Erythroblast (primary cell): ENCODE measurements at regions not wholly inside any gene's neighbourhood (a gene's known extent, or its start where the extent isn't known, plus 50 kb on each side); places are given as distances from the start of the nearest gene placed in this dataset.

ENCODE experiments used
- GATA1 ChIP-seq: IDR thresholded peaks from 2 replicates; pipeline ENCODE4 v1.6.1; 2011; ENCODE audit warnings: low read depth, mild to moderate bottlenecking, control low read depth, low read length, moderate library complexity
- POLR2A ChIP-seq: IDR thresholded peaks from 2 replicates; pipeline ENCODE4 v1.6.1; 2011; ENCODE audit warnings: mild to moderate bottlenecking, low read length

DNA sequence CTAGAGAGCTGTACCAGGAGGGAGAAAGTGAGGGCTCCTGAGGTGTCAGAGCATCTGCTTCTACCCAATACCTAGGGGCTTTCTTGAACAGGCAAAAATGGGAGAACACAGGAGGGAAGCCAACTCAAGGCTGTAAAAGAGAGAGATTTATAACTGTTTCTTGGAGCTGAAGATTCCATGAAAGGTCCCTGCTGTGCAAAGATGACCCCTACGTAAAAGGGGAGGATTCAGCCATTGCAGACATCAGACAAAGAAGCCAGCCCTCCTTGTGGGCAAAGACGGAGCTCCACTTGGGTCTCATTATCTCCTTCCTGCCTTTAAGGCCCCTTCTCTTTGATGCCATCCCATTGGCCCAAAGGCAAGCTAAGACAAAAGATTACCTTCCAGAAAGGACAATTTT lies 524.1 kb upstream of the CAMK1G start:
- TF ChIP-seq POLR2A (no peak), GATA1 (no peak)
